Vagina (tissue), 2 donors: ENCODE measurements at regions not wholly inside any gene's neighbourhood (a gene's known extent, or its start where the extent isn't known, plus 50 kb on each side); places are given as distances from the start of the nearest gene placed in this dataset.

Experiments
- POLR2A ChIP-seq, 2 donors: fragments of 450-650 bp; IDR thresholded peaks; one replicate each; pipeline ENCODE4 v1.6.1; 2017; ENCODE audit warnings: antibody characterized with exemption in 2 of 2, mild to moderate bottlenecking in 2 of 2, moderate library complexity in 2 of 2
- POLR2AphosphoS5 ChIP-seq, 2 donors: sonication (generic); formaldehyde crosslinking; IDR thresholded peaks; one replicate each; pipeline ENCODE4 v1.9.0; 2017; ENCODE audit warnings: antibody characterized with exemption in 2 of 2, mild to moderate bottlenecking in 2 of 2, low read depth in 1 of 2; ENCODE audit not compliant: insufficient read depth in 1 of 2
- TF ChIP-seq, protein P1 (sequence below), 3 experiments: fragments of 450-650 bp in 2 of 3; fragments of 200-600 bp in 1 of 3; sonication (generic) in 1 of 3; IDR thresholded peaks; one replicate each; pipeline ENCODE4 v1.5.1; 2017 to 2019; ENCODE audit warnings: antibody characterized with exemption in 3 of 3, mild to moderate bottlenecking in 2 of 3, moderate library complexity in 2 of 3

DNA sequence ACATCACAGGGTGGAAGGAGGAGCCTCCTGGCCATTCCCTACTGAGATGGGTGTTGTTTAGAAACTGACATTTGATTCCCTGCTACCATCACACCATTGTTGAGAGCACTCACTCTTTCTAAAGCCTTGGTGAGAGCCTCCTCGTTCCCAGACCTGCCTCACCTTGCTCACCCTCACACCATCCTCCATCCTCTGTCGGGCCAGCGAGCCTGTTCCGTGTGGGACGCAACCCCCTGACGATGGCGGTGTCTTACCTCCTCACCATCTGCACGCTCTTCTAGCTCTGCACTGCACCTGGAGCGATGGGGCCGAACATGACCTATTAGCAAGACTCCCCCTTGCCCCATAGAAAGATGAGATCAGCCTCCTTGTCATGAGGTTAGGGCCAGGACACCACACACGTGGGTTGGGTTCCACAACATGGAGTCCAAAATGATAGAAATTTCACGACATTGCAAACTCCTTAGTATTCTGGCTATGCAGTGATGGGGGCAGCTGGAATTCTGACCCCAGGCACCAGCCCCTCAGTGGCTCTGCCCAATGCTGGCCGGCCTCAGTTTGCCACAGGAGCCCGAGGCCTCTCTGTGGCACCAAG is 1017.9 kb downstream of the TBC1D22A start:
- TF ChIP-seq POLR2A (IDR thresholded peaks at IDR 0.05) (no peak), POLR2AphosphoS5 (IDR thresholded peaks at IDR 0.05; ENCODE audit: insufficient read depth in 1 of 2, low read depth in 1 of 2) (no peak)
- TF ChIP-seq, protein P1, sequence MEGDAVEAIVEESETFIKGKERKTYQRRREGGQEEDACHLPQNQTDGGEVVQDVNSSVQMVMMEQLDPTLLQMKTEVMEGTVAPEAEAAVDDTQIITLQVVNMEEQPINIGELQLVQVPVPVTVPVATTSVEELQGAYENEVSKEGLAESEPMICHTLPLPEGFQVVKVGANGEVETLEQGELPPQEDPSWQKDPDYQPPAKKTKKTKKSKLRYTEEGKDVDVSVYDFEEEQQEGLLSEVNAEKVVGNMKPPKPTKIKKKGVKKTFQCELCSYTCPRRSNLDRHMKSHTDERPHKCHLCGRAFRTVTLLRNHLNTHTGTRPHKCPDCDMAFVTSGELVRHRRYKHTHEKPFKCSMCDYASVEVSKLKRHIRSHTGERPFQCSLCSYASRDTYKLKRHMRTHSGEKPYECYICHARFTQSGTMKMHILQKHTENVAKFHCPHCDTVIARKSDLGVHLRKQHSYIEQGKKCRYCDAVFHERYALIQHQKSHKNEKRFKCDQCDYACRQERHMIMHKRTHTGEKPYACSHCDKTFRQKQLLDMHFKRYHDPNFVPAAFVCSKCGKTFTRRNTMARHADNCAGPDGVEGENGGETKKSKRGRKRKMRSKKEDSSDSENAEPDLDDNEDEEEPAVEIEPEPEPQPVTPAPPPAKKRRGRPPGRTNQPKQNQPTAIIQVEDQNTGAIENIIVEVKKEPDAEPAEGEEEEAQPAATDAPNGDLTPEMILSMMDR (IDR thresholded peaks at IDR 0.05): no peak
